ENCODE measurements at regions not wholly inside any gene's neighbourhood (a gene's known extent, or its start where the extent isn't known, plus 50 kb on each side); places are given as distances from the start of the nearest gene placed in this dataset.

DNA sequence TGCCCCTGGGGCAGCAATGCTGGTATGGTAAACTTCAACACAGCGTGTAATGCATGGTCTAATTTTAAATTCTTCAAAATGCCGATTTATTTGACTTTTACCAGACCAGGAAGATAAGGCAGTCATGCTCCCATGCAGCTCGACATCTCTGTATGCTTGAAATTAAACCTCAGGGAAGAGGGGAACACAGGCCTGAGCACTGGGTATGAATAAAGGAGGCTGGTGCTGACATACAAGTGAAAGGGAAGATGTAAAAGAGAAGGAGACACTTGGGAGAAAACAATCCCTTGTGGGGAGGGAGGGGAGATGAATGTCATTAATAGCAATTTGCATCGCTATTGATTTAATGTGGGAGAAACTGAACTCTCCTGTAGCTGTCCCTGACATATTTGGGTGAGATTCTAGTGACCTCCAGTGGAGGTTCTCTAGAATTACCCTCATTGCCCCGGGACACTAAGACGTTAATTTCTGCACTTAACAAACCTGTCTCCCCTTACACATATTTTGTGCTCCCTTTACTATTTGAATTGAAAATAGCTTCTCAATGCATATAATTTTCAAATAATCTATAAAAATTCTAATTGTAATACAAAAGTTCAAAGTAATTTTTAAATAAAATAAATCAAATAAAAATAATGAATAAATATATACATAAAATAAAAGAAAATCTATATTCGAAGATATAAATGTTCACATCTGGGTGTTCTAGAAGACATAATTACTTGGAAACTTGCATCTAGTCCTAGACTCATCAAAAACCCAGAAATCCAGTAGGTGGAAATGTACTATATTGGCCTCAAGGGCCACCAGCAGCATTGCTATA lies 283.1 kb downstream of the LMX1A start:
- peak; percentile 79 for DNase-seq

DNA sequence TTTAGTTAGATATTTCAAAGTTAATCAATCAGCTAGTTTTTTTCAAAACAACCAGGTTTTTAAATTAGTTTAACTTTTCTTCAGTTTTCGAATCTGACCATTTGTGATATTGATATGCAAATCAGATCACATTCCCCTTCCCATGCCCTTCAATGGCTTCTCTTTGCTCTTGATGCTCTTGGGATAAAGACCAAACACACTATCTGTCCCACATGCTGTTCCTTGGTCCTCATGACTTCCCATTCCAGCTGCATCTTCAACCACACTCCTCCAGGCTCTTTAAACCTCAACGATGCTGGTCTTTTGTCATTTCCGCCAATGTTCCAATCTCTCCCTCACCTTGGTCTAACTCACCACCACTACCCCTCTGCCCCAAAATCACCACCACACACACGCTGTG lies 285.8 kb downstream of the LMX1A start:
- DNase-seq, result no peak

DNA sequence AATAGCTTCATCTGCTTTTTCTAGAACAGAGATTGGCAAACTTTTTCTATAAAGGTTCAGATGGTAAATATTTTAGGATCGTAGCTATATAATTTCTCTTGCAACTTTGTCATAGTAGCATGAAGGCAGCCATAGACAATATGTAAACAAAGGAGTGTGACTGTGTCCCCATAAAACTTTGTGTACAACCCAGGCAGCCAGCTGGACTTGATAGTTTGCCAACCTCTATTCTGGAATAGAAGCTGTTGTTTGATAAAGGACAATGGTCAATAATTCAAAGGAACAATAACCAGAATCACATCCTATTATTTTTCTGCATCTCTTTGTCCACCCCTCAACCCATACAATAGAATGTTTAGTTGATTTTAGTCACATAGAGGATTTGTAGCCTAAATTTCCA lies 286.7 kb downstream of the LMX1A start:
- no peak for DNase-seq

DNA sequence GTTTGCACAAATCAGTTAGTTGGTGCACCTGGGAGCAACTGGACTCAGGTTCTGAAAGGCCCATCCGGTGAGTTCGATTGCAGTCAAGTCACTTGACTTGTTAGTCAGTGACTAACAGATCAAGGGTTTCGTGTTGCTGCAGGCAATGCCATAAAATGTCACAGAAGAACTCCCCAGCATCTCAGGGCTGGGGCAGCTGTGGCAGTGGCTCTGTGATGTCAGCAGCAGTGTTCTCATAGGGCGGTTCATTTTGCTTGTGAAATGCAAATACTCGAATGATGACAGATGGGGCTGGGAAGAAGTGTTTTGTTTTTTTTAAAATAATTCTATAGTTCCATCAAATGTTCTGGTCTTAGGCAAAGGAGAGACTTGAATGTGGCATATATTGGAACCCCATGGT lies 287.8 kb downstream of the LMX1A start:
- DNase-seq, result peak; percentile 15

DNA sequence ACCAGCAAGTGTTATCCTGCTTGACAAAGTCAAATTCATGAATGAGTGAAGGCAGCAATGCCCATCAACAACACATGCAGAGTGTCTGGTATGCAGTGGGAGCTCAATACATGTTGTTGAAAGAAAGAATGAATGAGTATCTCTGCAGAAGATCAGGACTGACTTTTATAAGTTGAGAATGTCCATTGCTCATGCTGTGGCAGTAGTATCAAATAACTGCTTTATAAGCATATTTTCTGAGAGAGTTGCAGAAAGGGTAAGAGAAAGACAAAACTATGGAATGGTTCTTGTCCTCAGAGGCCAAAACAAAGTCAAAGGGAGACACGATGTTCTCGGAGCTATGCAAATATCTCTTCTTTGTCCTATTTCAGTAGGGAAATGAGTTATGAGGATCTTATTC lies 288.7 kb downstream of the LMX1A start:
- DNase-seq, result no peak

DNA sequence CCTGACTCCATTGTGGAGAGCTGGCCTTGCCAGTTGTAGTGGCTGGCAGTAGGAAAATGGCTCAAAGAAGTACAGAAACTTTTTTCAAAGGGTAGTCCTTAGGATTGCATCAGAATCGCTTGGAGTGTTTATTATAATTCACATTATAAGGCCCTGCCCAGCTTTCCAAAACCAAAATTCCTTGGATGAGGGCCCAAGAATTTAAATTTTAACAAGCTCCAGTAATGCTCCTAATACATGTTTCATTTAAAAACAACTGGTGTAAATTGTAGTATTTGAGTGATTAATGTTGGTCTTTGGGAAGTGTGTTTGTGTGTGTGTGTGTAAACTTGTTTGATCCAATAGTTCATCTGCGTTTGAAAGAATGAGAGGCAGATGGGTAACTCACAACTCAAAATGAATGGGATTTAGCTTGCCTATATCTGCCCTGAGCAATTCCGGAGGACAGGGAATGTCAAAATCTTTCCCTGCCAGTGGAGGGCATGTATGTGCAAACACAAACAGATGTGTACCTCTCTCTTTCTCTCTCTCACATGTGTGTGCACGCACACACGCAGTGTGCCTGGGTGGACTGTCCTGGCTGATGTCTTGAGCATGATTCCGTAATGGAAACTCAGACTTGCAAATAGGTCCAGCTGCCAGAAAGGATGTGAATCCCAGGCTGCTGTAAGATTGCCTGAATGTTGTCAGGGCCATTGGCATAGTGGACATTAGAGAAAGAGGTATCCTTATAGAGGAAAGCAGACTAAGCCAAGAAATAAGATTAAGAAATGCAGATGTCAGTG lies 293.1 kb downstream of the LMX1A start:
- DNase-seq, result peak; percentile 70

DNA sequence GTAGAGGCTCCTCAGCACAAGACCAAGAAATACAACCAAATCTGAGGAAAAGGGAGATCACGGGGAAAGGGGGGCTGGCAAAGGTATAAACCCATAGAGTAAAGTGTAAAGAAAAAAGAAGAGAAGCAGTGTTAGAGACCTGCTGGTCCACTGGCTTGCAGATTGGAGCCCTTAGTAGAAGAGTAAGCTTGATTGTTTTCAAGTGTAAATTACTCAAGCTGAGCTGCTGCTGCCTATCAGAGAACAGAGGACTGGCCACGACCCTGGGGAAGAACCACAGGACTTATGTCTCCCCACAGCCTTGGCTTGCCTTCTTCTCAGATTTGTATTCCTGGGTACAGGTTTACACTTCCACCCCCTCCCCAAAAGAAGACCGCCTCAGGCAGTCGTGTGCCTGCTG lies 294.2 kb downstream of the LMX1A start:
- DNase-seq, result no peak

DNA sequence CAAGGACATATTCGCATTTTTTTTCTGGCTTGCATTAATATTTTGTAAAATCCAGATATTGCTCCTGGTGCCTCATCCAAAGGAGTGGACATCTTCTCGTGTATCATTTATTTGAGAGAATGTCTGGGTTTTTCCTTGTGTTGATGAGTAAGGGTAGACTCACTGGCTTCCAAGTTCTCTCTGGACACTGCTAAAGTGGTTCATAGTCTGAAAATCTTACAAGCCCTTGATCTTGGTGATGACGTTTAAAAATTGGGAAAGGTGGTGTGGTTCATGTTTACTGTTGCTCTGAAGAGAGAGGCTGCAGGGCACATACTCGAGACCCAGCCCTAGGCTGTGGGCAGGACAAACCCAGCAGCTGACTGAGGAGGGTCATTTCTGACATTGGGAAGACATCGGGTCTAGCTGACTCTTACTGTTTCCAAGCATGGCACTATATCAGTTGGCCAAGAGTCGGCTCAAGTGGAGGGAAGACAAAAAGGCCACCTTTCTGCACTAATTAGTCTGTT lies 296.2 kb downstream of the LMX1A start:
- no peak for DNase-seq

DNA sequence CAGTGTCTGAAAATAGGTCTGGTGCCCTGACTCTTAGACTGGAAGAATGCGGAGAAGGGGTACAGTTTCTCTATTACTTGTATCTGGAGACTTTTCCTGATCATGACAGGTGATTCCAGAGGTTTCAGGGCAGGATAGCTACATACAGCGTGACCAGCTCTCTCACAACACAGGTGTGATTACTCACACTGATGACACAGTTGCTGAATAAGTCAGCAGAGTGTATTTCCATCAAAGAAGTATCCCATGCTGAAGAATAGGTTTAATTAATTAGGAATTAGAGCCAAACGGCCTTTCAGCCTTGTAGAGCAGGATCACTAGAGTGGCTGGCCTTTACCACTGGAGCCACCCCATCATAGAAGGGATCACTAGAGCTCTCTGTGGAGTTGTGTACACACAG lies 298.6 kb downstream of the LMX1A start:
- DNase-seq, result no peak

DNA sequence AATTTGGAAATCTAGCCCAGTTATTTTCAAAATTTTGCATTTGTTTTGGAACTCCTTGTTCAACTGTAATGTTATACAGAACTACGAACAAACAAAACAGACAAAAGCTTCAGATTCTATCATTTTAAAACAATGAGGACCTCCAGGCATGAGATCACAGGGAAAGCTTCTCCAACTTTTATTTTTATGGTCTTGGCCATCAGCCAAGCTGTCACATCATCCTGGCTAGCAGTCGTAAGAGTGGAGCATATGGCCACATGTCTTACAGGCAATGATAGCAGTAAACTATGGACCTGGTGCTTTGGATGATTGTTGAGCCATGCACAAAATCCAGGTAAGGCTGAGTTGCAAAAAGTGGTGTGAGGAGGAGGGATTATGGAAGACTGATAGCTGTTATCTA lies 299.6 kb downstream of the LMX1A start:
- peak; percentile 64 for DNase-seq

DNA sequence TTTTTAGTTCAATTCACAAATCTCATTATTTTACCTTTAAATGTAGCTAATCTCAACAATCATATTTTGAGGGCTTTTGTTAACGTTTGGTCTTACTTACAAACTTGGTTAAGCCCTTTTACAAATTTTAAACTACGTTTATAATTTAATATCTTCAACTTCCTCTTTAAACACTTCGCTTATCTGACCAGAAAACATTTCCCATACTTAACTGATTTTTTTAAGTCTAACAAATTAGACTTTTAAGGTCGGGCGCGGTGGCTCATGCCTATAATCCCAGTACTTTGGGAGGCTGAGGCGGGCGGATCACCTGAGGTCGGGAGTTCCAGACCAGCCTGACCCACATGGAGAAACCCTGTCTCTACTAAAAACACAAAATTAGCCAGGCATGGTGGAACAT lies 300.9 kb downstream of the LMX1A start:
- no peak for DNase-seq

DNA sequence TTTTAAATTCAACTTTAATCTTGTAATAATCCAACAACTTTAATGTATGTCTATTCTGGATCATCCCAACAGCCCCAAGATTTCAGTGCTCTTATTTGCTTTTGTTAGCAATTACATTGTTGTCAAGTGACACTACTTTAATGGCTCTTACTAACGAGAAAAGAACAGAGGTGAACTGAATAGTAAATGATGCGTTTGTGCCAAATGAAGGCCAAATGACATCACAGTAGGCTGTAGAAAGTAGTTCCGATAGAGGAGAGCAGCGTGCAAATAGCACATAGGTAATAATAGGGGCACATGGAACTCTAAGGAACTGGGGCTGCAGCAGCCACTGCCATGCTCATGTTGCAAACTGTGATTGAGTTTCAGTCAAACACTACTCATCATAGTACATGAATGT lies 301.9 kb downstream of the LMX1A start:
- no peak for DNase-seq

DNA sequence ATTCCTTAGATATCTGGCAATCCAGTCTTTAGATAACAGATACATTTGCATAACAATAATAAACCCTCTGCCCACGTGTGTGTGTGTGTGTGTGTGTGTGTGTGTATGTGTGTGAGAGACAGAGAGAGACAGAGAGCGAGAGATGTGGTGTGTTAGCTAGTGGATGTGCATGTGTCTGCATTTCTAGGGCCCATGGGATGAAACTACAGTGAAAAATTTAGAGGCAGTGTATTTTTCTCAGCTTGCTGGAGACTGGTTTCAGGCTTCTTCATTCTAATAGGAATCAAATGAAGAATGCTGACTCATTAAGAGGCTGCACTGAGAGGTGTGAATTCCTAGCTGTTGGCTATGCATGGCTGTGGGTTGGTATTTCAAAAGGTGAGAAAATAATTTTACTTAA lies 303.2 kb downstream of the LMX1A start:
- no peak for DNase-seq

DNA sequence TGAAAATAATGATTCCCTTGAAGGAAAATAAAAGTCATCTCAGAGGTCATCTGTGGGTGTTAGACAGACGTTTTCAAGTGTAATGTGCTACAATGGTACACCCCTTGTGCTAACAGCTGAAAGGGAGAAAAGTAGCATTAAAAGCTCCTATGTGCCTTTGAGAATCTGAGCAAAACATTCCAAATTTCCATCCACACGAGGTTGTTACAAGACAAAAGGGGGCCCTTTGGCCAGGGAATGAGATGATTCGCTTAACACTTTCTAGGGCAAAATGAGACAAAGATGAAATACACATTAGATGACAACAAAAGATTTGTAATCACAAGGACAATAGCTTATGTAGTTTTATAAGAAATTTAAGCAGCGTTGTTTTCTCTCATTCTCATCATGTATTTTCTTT lies 303.6 kb downstream of the LMX1A start:
- DNase-seq, result peak; percentile 14

DNA sequence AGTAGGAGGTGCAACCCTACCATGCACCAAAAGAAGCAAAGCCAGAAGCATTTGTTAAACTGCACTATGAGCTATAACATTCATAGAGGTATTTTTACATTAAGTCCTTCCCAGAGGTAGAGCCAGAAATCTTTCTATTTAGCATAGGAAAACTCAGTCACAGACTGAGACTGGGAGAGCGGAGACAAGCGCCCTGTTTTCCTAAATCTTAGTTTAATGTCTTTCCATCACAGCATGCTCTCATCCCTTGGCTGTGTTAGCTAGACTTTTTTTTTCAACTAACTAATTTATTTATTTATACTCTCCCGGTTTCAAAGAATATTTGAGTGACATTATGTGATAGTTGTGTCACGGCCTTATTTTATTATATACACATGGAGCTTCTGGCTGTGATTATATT lies 304.1 kb downstream of the LMX1A start:
- peak; percentile 22 for DNase-seq

DNA sequence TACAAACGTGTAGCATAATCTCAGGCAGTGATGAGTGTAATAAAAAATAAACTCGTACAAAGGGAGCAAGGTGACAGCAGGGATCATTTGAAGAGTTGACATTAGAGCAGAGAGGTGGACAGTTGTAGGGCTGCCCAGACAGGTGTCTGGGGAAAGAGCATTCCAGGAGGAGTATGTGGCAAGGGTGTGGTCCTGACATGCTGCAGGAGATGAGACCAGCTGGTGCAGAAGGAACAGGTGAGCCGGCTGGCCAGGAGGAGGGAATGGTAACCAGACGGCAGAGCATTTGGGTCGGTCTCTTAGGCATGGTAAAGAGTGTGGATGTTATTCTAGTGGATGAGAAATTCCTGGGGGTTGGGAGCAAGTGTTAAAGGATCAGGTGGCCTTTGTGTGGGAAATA lies 306.3 kb downstream of the LMX1A start:
- peak; percentile 24 for DNase-seq

DNA sequence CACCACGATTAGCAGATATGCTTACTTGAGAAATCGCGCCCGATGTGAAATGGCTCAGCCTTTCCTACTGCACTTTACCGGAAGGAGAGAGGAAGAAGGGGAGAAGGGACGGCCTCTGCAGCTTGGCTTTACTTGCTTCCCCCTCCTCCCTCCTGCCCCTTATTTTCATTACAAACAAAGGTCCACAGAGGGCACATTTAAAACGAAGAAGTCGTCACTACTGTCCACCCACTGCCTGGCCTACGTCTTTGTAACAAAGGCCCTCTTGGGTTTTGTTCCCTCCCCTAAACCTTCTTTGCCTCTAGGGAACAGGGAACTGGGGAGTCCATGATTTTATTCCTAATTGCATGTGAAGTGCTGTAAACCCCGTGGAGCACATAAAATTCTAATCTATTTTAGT lies 308.5 kb downstream of the LMX1A start:
- DNase-seq, result no peak

DNA sequence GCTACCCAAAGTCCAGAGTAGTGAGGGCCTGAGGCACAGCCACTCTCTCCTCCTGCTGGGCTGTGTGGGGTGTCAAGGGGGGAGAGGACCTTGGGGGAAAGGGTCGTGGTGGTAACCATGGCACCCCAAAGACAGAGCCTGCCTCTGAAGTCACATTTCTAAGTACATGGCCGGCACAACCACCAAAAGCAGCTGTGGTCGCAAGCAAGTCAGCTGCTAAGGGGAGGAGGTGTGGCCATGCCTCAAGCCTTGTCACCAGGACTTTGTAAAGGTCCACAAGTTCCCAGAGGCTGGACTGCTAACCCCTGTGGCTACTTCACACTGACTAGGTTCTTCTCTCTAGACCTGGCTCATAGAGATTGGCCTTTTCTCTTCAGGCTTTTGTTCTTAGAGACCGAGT lies 310.6 kb downstream of the LMX1A start:
- DNase-seq, result no peak

DNA sequence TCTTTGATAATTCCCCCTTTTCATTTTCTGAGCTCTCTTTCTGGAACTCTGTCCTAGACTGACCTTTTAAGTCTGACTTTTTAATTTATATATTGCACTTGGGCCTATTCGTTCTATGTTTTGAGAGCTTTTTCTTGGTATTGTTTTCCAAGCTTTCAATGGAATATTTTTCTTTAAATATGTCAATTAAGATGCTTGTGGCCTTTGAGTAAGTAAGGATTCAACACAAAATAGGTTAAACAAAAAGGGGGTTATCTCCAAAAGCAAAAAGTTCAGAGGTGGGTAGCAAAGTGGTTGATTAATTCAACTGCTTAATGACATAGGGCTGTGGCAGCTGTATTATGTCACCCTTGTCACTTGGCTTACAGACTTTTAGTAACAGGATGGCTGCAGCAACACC lies 315.9 kb downstream of the LMX1A start:
- no peak for DNase-seq

DNA sequence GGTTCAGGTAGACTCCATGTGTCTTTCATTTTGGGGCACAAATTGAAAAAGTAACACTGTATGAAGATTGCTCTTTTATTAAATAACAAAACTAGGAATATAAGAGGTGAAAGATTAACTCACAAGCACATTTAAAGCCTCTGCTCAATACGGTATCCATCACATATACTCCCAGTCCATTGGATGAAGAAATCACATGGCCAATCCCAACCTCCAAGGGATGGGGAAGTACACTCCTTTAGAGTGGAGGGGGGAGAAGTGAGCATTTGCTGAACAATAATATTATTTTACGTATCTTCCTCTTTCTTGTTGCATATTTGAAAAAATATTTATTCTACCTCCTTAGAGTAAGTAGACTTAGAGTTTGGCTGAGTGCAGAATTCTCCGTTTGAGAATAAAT lies 316.5 kb downstream of the LMX1A start:
- no peak for DNase-seq

DNA sequence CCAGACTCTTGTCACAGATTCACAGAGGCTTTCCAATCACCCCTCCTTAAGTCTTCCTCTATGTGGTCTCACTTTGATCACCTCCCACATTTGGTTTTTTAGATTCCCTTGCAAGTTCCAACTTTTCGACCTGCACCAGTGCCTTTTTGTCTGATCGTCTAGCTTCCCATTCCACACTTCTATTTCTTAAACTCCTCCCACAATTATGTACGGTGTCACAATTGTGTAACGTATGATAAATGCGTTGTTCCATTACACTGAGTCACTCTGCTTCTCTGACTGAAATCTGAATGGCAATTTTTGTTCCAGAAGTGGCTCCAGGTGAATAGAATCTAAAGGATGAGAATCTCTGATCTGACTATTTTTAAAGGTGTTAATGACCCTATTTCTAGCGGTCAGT lies 320.1 kb downstream of the LMX1A start:
- no peak for DNase-seq

DNA sequence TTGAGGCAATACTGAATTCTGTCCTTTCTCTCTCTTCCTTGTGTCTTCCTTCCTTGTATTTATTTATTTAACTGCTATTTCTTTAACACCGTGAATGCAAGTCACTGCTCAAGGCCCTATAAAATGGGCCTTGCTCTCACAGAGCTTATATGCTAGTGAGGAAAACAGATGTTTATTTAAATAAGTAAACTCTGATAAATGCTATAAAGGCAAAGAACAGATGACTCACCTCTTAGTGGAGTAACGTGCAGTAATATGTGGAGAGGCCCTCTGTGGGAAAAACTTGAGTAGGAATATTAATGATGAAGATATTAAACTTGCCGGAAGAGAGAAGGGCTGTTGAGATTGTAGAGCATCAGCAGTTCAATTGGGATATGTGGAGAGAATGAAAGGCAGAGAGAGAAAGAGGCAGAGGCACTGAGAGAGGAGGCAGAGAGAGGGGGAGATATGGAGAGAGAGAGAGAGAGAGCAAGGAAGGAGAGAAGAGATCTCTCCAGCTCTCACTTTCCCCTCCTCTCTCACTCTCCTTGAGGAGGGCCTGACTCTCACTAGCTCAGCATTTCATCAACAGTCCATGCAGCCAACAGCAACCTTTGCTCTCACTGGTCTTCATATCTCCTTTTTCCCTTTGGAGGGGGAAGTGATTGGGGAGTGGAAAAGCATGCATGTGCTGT lies 322.2 kb downstream of the LMX1A start:
- DNase-seq, result no peak

DNA sequence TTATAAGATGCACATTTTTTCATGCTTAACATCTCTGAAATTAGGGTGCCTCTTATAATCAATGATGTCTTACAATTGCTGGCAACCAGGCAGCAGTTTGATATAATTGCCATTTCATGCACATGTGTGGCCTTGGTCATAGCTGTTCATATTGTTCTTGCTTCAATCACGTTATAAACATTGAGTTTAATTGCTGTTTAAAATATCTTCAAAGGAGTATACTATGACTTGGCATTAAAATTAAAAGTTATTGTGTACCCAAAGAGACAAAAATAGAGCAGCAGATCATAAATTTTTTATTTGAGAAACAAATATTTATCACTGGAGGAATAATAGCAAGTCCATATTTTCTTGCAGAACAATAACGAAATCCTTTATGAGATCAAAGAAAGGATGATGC lies 325.5 kb downstream of the LMX1A start:
- DNase-seq, result no peak
